ENCODE measurements at regions not wholly inside any gene's neighbourhood (a gene's known extent, or its start where the extent isn't known, plus 50 kb on each side); places are given as distances from the start of the nearest gene placed in this dataset.

- TF ChIP-seq CTCF (IDR thresholded peaks at IDR 0.05), result no peak
- no peak for TF ChIP-seq POLR2A (IDR thresholded peaks at IDR 0.05)
- no peak for TF ChIP-seq EP300 (IDR thresholded peaks at IDR 0.05)
Observed at GRCh38 chr7:4444106-4444505, 238.0 kb upstream of the FOXK1 start.

All from tibial nerve (tissue), 4 donors.